GM12891 (cell line): ENCODE measurements at regions not wholly inside any gene's neighbourhood (a gene's known extent, or its start where the extent isn't known, plus 50 kb on each side); places are given as distances from the start of the nearest gene placed in this dataset.
"Not testable (repeated sequence)": the region's sequence is repeated elsewhere in the genome, so short reads cannot be mapped to it uniquely, and the experiment has no call there.

Experiments used
- DNase-seq: peaks from one replicate; pipeline ENCODE4 v3.0.0; 2011; ENCODE audit warnings: low spot score; ENCODE audit not compliant: insufficient read length
- FAIRE-seq: peaks from 2 replicates; lab custom pipeline; 2011; peaks lifted over from hg19 to GRCh38; lab: Jason Lieb, UNC
- PAX5 ChIP-seq: IDR thresholded peaks from 2 replicates; pipeline ENCODE4 v1.6.1; 2011; ENCODE audit warnings: low read length, moderate library complexity, mild to moderate bottlenecking; ENCODE audit not compliant: insufficient read depth, severe bottlenecking
- POLR2A ChIP-seq: IDR thresholded peaks from 2 replicates; pipeline ENCODE4 v1.6.1; 2011; ENCODE audit warnings: low read depth, low read length, control low read depth
- POLR2AphosphoS5 ChIP-seq: IDR thresholded peaks from 2 replicates; pipeline ENCODE4 v1.6.1; 2011; ENCODE audit warnings: low read depth, low read length, control low read depth
- POU2F2 ChIP-seq: IDR thresholded peaks from 2 replicates; pipeline ENCODE4 v1.6.1; 2011; ENCODE audit warnings: low read depth, mild to moderate bottlenecking, control low read depth, low read length, moderate library complexity
- SPI1 ChIP-seq: IDR thresholded peaks from 2 replicates; pipeline ENCODE4 v1.6.1; 2011; ENCODE audit warnings: low read depth, low read length, control low read depth
- TAF1 ChIP-seq: IDR thresholded peaks from 2 replicates; pipeline ENCODE4 v1.6.1; 2011; ENCODE audit warnings: low read depth, low read length, control low read depth

- no peak for TF ChIP-seq POLR2AphosphoS5
- TF ChIP-seq TAF1 = no peak
- TF ChIP-seq PAX5 = no peak
- TF ChIP-seq POU2F2 = no peak
- TF ChIP-seq SPI1 = no peak
- TF ChIP-seq POLR2A = no peak
- DNase-seq = no peak
- FAIRE-seq = no peak
Observed at GRCh38 chrX:96481831-96482230, 202.8 kb upstream of the DIAPH2 start.

- DNase-seq (no peak), FAIRE-seq (no peak)
- TF ChIP-seq TAF1 (no peak), POU2F2 (no peak), SPI1 (no peak), PAX5 (no peak), POLR2A (no peak), POLR2AphosphoS5 (no peak)
Observed at GRCh38 chrX:96483647-96484160, 200.9 kb upstream of the DIAPH2 start.

GRCh38 chrX:96486687-96487086 lies 198.0 kb upstream of the DIAPH2 start:
- not testable (repeated sequence) for DNase-seq, FAIRE-seq

GRCh38 chrX:96502507-96502906 lies 182.1 kb upstream of the DIAPH2 start:
- no peak for TF ChIP-seq SPI1
- DNase-seq (no peak), FAIRE-seq (no peak)

GRCh38 chrX:96529386-96529785 lies 155.3 kb upstream of the DIAPH2 start:
- not testable (repeated sequence) for DNase-seq

GRCh38 chrX:96538104-96538725 lies 146.4 kb upstream of the DIAPH2 start:
- FAIRE-seq (no peak), DNase-seq (no peak)
- no peak for TF ChIP-seq POU2F2
- no peak for TF ChIP-seq POLR2AphosphoS5
- no peak for TF ChIP-seq TAF1

More at GRCh38 chrX:96529386-96529785, 155.3 kb upstream of the DIAPH2 start:
- FAIRE-seq = not testable (repeated sequence)

GRCh38 chrX:96540111-96540631 lies 144.5 kb upstream of the DIAPH2 start:
- TF ChIP-seq POLR2AphosphoS5 (no peak), POLR2A (no peak), SPI1 (no peak), POU2F2 (no peak), PAX5 (no peak), TAF1 (no peak)
- no peak for DNase-seq
- no peak for FAIRE-seq

GRCh38 chrX:96546281-96546680 lies 138.4 kb upstream of the DIAPH2 start:
- not testable (repeated sequence) for FAIRE-seq, DNase-seq

- no peak for TF ChIP-seq POU2F2
- no peak for TF ChIP-seq POLR2AphosphoS5
- no peak for TF ChIP-seq PAX5
- no peak for TF ChIP-seq POLR2A
- no peak for TF ChIP-seq SPI1
- TF ChIP-seq TAF1 = no peak
- DNase-seq (no peak), FAIRE-seq (no peak)
Observed at GRCh38 chrX:96551322-96551872, 133.2 kb upstream of the DIAPH2 start.

GRCh38 chrX:96556886-96557285 lies 127.8 kb upstream of the DIAPH2 start:
- DNase-seq (no peak), FAIRE-seq (no peak)
- TF ChIP-seq PAX5 (no peak), POLR2A (no peak), TAF1 (no peak), POU2F2 (no peak), POLR2AphosphoS5 (no peak), SPI1 (no peak)

GRCh38 chrX:96561129-96561528 lies 123.5 kb upstream of the DIAPH2 start:
- not testable (repeated sequence) for FAIRE-seq, DNase-seq

GRCh38 chrX:96563646-96564045 lies 121.0 kb upstream of the DIAPH2 start:
- FAIRE-seq = no peak
- no peak for DNase-seq
- TF ChIP-seq POLR2A (no peak), PAX5 (no peak), POLR2AphosphoS5 (no peak), TAF1 (no peak), SPI1 (no peak)
